GM12891 (cell line): ENCODE measurements at regions not wholly inside any gene's neighbourhood (a gene's known extent, or its start where the extent isn't known, plus 50 kb on each side); places are given as distances from the start of the nearest gene placed in this dataset.

Experiments
- POLR2A ChIP-seq: IDR thresholded peaks from 2 replicates; pipeline ENCODE4 v1.6.1; 2011; ENCODE audit warnings: low read depth, low read length, control low read depth
- POLR2AphosphoS5 ChIP-seq: IDR thresholded peaks from 2 replicates; pipeline ENCODE4 v1.6.1; 2011; ENCODE audit warnings: low read depth, low read length, control low read depth

- no peak for TF ChIP-seq POLR2A
- TF ChIP-seq POLR2AphosphoS5, result no peak
These were observed 264.0 kb downstream of the ARL4A start for GRCh38 chr7:12951397-12951801.
